ENCODE measurements at regions not wholly inside any gene's neighbourhood (a gene's known extent, or its start where the extent isn't known, plus 50 kb on each side); places are given as distances from the start of the nearest gene placed in this dataset.

GRCh38 chr13:67880916-67881315 lies 650.8 kb upstream of the PCDH9 start:
- Histone ChIP-seq H2AFZ (ENCODE audit: low read length) (no peak overlapping the region), H4K91ac (replicated peaks; ENCODE audit: insufficient read length, low read length) (no peak overlapping the region), H3K4me3 (ENCODE audit: extremely low read depth in 1 of 4, insufficient read depth in 2 of 4, low read depth in 3 of 4, low read length in 4 of 4) (no peak overlapping the region), H2BK5ac (ENCODE audit: low read depth, low read length) (no peak overlapping the region), H3K14ac (ENCODE audit: insufficient read length) (no peak overlapping the region), H2BK15ac (ENCODE audit: low read length) (no peak overlapping the region), H3K4ac (replicated peaks; ENCODE audit: insufficient read length, low read depth, low read length) (no peak overlapping the region), H2BK120ac (replicated peaks; ENCODE audit: low read depth, low read length) (no peak overlapping the region), H3K36me3 (ENCODE audit: control insufficient read depth in 2 of 4, insufficient read depth in 4 of 4, low read length in 3 of 4) (no peaks in the 10 kb centered on the region), H4K20me1 (replicated peaks in 1 of 2; ENCODE audit: control insufficient read depth in 1 of 2, insufficient read depth in 2 of 2, low read length in 2 of 2) (no peaks in the 10 kb centered on the region), H3K4me1 (replicated peaks in 1 of 4; ENCODE audit: control insufficient read depth in 3 of 4, insufficient read depth in 4 of 4, low read length in 3 of 4) (no peaks in the 10 kb centered on the region), H3K18ac (ENCODE audit: extremely low read depth, low read length) (no peak overlapping the region), H4K8ac (ENCODE audit: extremely low read depth, insufficient read depth, low read length) (no peak overlapping the region), H4K5ac (ENCODE audit: insufficient read length, low read depth, low read length) (no peak overlapping the region), H3K9ac (replicated peaks in 1 of 4; ENCODE audit: extremely low read depth in 1 of 4, low read depth in 3 of 4, low read length in 3 of 4) (no peak overlapping the region), H3K9me3 (ENCODE audit: insufficient read depth in 2 of 2, low read depth in 1 of 2, low read length in 1 of 2) (peaks cover 2 to 12% of the 10 kb centered on the region in 2 experiments; a peak in 3 of 4 replicates), H3K27ac (ENCODE audit: low read depth, low read length) (no peak overlapping the region), H2AK5ac (ENCODE audit: low read depth, low read length) (no peak overlapping the region), H3K23ac (ENCODE audit: insufficient read length) (no peak overlapping the region), H2BK12ac (ENCODE audit: low read depth, low read length) (no peak overlapping the region), H3K56ac (replicated peaks; ENCODE audit: insufficient read length, low read depth, low read length) (no peak overlapping the region), H2BK20ac (ENCODE audit: low read length) (no peak overlapping the region), H3K4me2 (ENCODE audit: insufficient read depth in 1 of 2, low read depth in 2 of 2, low read length in 2 of 2) (no peak overlapping the region), H3K23me2 (ENCODE audit: low read depth, low read length) (no peaks in the 10 kb centered on the region), H3K79me2 (ENCODE audit: control insufficient read depth in 1 of 2, insufficient read depth in 2 of 2, low read length in 2 of 2) (no peaks in the 10 kb centered on the region), H3K79me1 (ENCODE audit: low read depth, low read length) (no peaks in the 10 kb centered on the region), H3K27me3 (replicated peaks in 1 of 4; ENCODE audit: control insufficient read depth in 3 of 4, extremely low read depth in 1 of 4, insufficient read depth in 3 of 4, low read length in 3 of 4) (no peaks in the 10 kb centered on the region)
- TF ChIP-seq KDM5A (IDR thresholded peaks at IDR 0.05; ENCODE audit: low read length) (no peak), POU5F1 (IDR thresholded peaks at IDR 0.05; ENCODE audit: low read depth, low read length) (no peak), ZNF274 (IDR thresholded peaks at IDR 0.05; ENCODE audit: borderline replicate concordance, extremely low read depth, low read length) (no peak), HDAC6 (IDR thresholded peaks at IDR 0.05; ENCODE audit: low read depth, low read length) (no peak), HDAC2 (IDR thresholded peaks at IDR 0.05; ENCODE audit: borderline replicate concordance in 1 of 2, low read depth in 2 of 2, low read length in 2 of 2) (no peak), SP4 (IDR thresholded peaks at IDR 0.05; ENCODE audit: low read length) (no peak), SRF (IDR thresholded peaks at IDR 0.05; ENCODE audit: low read depth, low read length) (no peak), NANOG (IDR thresholded peaks at IDR 0.05; ENCODE audit: insufficient read depth, low read depth, low read length, poor library complexity, severe bottlenecking) (no peak)
- TF ChIP-seq, protein P1, sequence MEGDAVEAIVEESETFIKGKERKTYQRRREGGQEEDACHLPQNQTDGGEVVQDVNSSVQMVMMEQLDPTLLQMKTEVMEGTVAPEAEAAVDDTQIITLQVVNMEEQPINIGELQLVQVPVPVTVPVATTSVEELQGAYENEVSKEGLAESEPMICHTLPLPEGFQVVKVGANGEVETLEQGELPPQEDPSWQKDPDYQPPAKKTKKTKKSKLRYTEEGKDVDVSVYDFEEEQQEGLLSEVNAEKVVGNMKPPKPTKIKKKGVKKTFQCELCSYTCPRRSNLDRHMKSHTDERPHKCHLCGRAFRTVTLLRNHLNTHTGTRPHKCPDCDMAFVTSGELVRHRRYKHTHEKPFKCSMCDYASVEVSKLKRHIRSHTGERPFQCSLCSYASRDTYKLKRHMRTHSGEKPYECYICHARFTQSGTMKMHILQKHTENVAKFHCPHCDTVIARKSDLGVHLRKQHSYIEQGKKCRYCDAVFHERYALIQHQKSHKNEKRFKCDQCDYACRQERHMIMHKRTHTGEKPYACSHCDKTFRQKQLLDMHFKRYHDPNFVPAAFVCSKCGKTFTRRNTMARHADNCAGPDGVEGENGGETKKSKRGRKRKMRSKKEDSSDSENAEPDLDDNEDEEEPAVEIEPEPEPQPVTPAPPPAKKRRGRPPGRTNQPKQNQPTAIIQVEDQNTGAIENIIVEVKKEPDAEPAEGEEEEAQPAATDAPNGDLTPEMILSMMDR (IDR thresholded peaks at IDR 0.05; ENCODE audit: control extremely low read depth in 1 of 3, insufficient read depth in 1 of 3, low read depth in 1 of 3, low read length in 3 of 3) = no peak
- DNase-seq (ENCODE audit: low read depth in 1 of 2, low spot score in 2 of 2) = no peak
- WGBS, 2 experiments (ENCODE audit: extremely low coverage in 1 of 2, insufficient coverage in 1 of 2, insufficient read length in 1 of 2, insufficient replicate concordance in 2 of 2, low coverage in 1 of 2, low lambda C conversion rate in 2 of 2, missing lambda C conversion rate in 1 of 2) = 79% methylated on average over 1 of the region's 1 CpG; no CpG with 5 or more reads in 1 of the 2 experiments
- ChIA-PET POLR2A (ENCODE audit: partially characterized antibody) (no interaction called here), CTCF (ENCODE audit: partially characterized antibody) (no interaction called here)
- no peak for FAIRE-seq

Data from H1 (cell line).